ENCODE measurements at regions not wholly inside any gene's neighbourhood (a gene's known extent, or its start where the extent isn't known, plus 50 kb on each side); places are given as distances from the start of the nearest gene placed in this dataset.

GRCh38 chr4:32251926-32252325 lies 1531.8 kb downstream of the PCDH7 start:
- no peaks in the 10 kb centered on the region for H3K4me1 Mint-ChIP-seq
- DNase-seq (no peak), ATAC-seq (no peak)
- H3K9me3 Mint-ChIP-seq: peaks cover 0 to 17% of the 10 kb centered on the region in 2 donors
- H3K27me3 Mint-ChIP-seq: no peaks in the 10 kb centered on the region
- H3K4me3 Mint-ChIP-seq: no peak overlapping the region
- no peak overlapping the region for H3K27ac Mint-ChIP-seq

DNA sequence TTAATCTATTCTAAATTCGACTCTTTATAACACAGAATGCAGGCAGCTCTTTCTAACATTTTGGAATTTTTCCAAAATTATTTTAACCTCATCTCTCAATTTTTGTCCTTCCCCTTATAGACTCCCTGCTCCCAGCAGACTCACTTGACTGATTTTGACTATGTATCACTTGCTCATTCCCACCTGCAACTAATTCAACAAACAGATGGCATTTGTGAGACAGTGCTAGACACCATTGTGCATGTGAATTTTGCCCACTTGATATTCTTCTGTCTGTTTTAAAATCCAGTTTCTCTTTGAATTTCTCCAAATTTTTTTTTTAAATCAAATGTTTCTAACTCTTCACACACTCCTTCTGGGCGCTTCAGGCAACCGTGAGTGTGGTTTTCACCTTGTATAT lies 1534.0 kb downstream of the PCDH7 start:
- Mint-ChIP-seq H3K4me1 (no peaks in the 10 kb centered on the region), H3K9me3 (peaks cover 8 to 17% of the 10 kb centered on the region in 2 donors), H3K27ac (no peak overlapping the region), H3K4me3 (no peak overlapping the region), H3K27me3 (no peaks in the 10 kb centered on the region)
- DNase-seq: no peak
- ATAC-seq: no peak

- Mint-ChIP-seq H3K27me3 (no peaks in the 10 kb centered on the region), H3K27ac (no peak overlapping the region), H3K9me3 (peaks cover 5 to 8% of the 10 kb centered on the region in 2 donors), H3K4me1 (no peaks in the 10 kb centered on the region), H3K4me3 (no peak overlapping the region)
- DNase-seq (no peak), ATAC-seq (no peak)
Observed at GRCh38 chr4:32258986-32259385, 1538.8 kb downstream of the PCDH7 start.

- Mint-ChIP-seq H3K4me3 (no peak overlapping the region), H3K9me3 (peaks cover 8 to 9% of the 10 kb centered on the region in 2 donors), H3K4me1 (no peaks in the 10 kb centered on the region), H3K27me3 (no peaks in the 10 kb centered on the region), H3K27ac (no peak overlapping the region)
- ATAC-seq (no peak), DNase-seq (no peak)
Observed at GRCh38 chr4:32261196-32261595, 1541.0 kb downstream of the PCDH7 start.

DNA sequence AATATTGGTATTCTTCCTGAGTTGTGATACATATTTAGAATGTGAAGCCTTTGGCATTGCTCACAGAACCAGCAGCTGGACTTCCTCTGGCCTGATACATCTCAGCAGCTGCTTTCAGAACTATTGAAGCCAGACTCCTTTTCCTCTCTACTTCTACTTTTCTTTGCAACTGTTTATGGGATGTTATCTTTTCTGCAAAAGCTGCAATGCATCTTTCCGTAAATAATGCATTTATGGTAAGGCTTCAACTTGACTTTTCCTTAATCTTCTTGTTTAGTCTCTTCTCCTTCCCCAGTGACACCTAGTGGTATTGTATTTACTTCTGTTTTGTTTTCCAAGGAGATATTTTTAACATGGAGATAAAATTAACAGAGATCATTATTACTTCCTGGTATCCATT lies 1548.7 kb downstream of the PCDH7 start:
- H3K4me1 Mint-ChIP-seq: no peaks in the 10 kb centered on the region
- H3K27ac Mint-ChIP-seq: no peak overlapping the region
- DNase-seq: no peak
- no peak for ATAC-seq
- H3K9me3 Mint-ChIP-seq: peaks cover 16 to 18% of the 10 kb centered on the region in 2 donors
- no peaks in the 10 kb centered on the region for H3K27me3 Mint-ChIP-seq
- H3K4me3 Mint-ChIP-seq: no peak overlapping the region

DNA sequence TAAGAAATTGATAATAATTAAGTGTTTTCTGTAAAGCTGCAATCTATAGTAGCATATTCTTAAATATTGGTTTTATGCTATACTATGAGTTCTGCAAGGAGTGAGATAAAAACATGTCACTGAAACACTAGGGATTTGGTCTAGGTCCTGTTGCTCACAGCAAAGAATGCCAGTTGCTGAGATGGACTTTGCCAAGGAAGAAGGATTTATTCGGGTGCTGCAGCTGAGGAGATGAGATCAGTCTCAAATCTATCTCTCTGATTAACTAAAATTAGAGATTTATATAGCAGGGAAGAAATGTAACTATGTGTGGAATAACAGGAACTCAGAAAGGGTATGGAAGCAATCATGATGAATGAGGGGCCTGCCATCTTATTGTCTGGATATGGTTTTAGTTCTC lies 1569.9 kb downstream of the PCDH7 start:
- no peak overlapping the region for H3K27ac Mint-ChIP-seq
- peaks cover 0 to 6% of the 10 kb centered on the region in 2 donors for H3K9me3 Mint-ChIP-seq
- ATAC-seq (no peak), DNase-seq (no peak)
- H3K27me3 Mint-ChIP-seq: no peaks in the 10 kb centered on the region
- H3K4me3 Mint-ChIP-seq: no peak overlapping the region
- no peaks in the 10 kb centered on the region for H3K4me1 Mint-ChIP-seq

- Mint-ChIP-seq H3K4me1 (no peaks in the 10 kb centered on the region), H3K27me3 (no peaks in the 10 kb centered on the region), H3K4me3 (no peak overlapping the region), H3K9me3 (peaks cover 16 to 22% of the 10 kb centered on the region in 2 donors), H3K27ac (no peak overlapping the region)
- no peak for DNase-seq
- ATAC-seq: no peak
Observed at GRCh38 chr4:32318926-32319325, 1598.8 kb downstream of the PCDH7 start.

DNA sequence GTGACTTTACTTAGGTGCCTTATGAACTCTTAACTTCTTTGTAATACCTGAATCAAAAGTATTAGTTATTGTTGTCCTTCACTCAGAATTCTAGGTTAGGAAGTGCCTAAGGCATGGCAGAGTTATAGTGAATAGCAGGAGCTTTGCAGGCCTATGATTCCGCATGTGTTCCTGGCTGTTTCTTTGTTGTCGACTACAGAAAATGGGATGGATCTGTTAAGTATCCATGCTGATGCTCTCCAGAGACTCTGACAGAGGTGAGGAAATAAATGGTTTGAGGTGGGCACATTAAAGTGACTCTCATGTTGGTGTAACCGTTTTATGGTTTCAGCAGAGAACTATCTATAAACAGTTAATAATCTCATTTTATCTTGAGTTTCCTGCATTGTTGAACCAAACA lies 1601.3 kb downstream of the PCDH7 start:
- no peak overlapping the region for H3K4me3 Mint-ChIP-seq
- DNase-seq (no peak), ATAC-seq (no peak)
- no peaks in the 10 kb centered on the region for H3K27me3 Mint-ChIP-seq
- H3K9me3 Mint-ChIP-seq: peaks cover 27 to 44% of the 10 kb centered on the region in 2 donors
- H3K27ac Mint-ChIP-seq: no peak overlapping the region
- no peaks in the 10 kb centered on the region for H3K4me1 Mint-ChIP-seq

DNA sequence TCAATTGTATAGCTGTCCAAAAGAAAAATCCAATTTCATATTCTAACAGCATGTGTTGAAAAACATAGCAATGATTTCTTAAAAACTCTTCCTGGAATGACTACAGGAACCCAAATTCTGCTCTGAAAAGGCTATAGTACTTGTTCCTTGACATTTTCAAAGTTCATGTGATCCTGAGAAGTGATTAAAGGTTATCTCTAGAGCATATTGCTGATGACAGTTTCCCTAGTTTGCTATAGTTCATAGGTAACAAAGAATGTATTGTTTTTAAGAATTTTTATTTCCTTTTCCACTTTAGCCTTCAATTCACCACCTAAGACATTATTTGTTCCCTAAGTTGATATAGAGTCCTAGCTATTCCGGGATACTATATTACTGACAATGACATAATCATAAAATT lies 1614.6 kb downstream of the PCDH7 start:
- Mint-ChIP-seq H3K27ac (no peak overlapping the region), H3K4me1 (no peaks in the 10 kb centered on the region), H3K4me3 (no peak overlapping the region), H3K9me3 (peaks cover 7 to 8% of the 10 kb centered on the region in 2 donors), H3K27me3 (no peaks in the 10 kb centered on the region)
- no peak for ATAC-seq
- no peak for DNase-seq

- DNase-seq: no peak
- ATAC-seq: no peak
- Mint-ChIP-seq H3K4me3 (no peak overlapping the region), H3K9me3 (peaks cover 9 to 11% of the 10 kb centered on the region in 2 donors), H3K4me1 (no peaks in the 10 kb centered on the region), H3K27me3 (no peaks in the 10 kb centered on the region), H3K27ac (no peak overlapping the region)
Observed at GRCh38 chr4:32337403-32337802, 1617.2 kb downstream of the PCDH7 start.

DNA sequence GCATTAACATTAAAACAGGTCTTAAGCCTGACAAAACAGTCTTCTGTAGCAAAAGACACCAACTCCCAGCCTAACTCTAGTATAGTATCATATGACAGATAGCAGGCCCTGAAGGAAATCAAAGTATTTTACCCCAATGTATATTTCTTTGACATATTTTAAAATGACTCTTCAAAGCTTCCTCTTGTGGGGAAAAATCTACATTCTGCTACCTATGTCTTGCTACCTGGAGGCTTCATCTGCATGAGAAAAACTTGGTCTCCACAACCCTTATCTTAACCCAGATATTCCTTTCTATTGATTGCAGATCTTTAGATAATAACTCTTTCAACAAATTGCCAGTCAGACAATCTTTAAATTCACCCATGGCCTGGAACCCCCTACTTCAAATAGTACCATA lies 1620.4 kb downstream of the PCDH7 start:
- no peak overlapping the region for H3K4me3 Mint-ChIP-seq
- H3K4me1 Mint-ChIP-seq: no peaks in the 10 kb centered on the region
- H3K27ac Mint-ChIP-seq: no peak overlapping the region
- ATAC-seq (no peak), DNase-seq (no peak)
- H3K9me3 Mint-ChIP-seq: peaks cover 9 to 13% of the 10 kb centered on the region in 2 donors
- no peaks in the 10 kb centered on the region for H3K27me3 Mint-ChIP-seq

GRCh38 chr4:32341342-32341741 lies 1621.2 kb downstream of the PCDH7 start:
- DNase-seq (no peak), ATAC-seq (no peak)
- H3K27me3 Mint-ChIP-seq: no peaks in the 10 kb centered on the region
- H3K4me3 Mint-ChIP-seq: no peak overlapping the region
- no peak overlapping the region for H3K27ac Mint-ChIP-seq
- no peaks in the 10 kb centered on the region for H3K4me1 Mint-ChIP-seq
- H3K9me3 Mint-ChIP-seq: peaks cover 9 to 16% of the 10 kb centered on the region in 2 donors

- no peak for ATAC-seq
- Mint-ChIP-seq H3K9me3 (peaks cover 9 to 16% of the 10 kb centered on the region in 2 donors), H3K4me1 (no peaks in the 10 kb centered on the region), H3K27me3 (no peaks in the 10 kb centered on the region), H3K4me3 (no peak overlapping the region), H3K27ac (no peak overlapping the region)
- no peak for DNase-seq
Observed at GRCh38 chr4:32342054-32342453, 1621.9 kb downstream of the PCDH7 start.

GRCh38 chr4:32349026-32349425 lies 1628.9 kb downstream of the PCDH7 start:
- H3K4me1 Mint-ChIP-seq: no peaks in the 10 kb centered on the region
- no peak overlapping the region for H3K27ac Mint-ChIP-seq
- no peak for ATAC-seq
- no peak for DNase-seq
- no peaks in the 10 kb centered on the region for H3K27me3 Mint-ChIP-seq
- H3K4me3 Mint-ChIP-seq: no peak overlapping the region
- peaks cover 7 to 9% of the 10 kb centered on the region in 2 donors for H3K9me3 Mint-ChIP-seq

DNA sequence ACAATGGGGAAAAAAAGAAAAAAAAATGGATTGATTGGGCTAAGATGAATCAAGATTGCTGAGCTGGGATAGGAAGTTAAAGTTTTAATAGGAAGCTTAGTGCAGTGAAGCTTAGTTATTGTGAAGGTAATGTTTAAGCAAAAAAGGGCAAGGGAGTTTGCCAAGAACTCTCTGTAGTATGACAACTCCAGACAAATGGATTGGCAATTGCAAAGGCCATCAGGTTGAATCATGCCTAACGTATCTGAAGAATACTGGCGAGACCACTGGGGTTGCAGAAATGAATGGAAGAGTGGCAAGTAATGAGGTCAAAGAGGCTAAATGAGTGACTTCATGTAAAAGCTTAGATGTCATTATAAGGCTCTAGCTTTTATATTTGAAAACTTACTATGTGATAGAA lies 1654.0 kb downstream of the PCDH7 start:
- ATAC-seq: no peak
- Mint-ChIP-seq H3K4me1 (no peaks in the 10 kb centered on the region), H3K9me3 (peaks cover 9 to 12% of the 10 kb centered on the region in 2 donors), H3K27ac (no peak overlapping the region), H3K27me3 (no peaks in the 10 kb centered on the region), H3K4me3 (no peak overlapping the region)
- no peak for DNase-seq

GRCh38 chr4:32393806-32394205 lies 1673.6 kb downstream of the PCDH7 start:
- no peaks in the 10 kb centered on the region for H3K9me3 Mint-ChIP-seq
- no peak overlapping the region for H3K4me3 Mint-ChIP-seq
- ATAC-seq: no peak
- no peaks in the 10 kb centered on the region for H3K27me3 Mint-ChIP-seq
- H3K27ac Mint-ChIP-seq: no peak overlapping the region
- no peaks in the 10 kb centered on the region for H3K4me1 Mint-ChIP-seq
- no peak for DNase-seq

DNA sequence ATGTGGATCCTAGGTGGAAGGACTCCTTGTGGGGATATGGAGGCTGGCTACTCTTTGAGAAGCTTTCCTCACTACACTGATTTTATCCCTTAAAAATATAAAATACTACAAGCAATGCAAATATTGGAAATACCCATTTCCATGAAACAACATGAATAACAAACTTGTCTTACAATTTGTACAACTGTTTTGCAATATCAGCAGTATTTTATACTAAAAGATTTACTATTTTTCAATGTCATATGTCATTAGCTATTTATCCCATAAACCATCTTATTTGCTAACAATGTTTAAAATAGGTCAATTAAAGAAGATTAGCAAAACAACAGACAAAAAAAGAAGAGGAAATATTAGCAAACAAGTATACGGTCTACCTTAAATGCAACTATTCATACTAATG lies 1674.1 kb downstream of the PCDH7 start:
- Mint-ChIP-seq H3K4me1 (no peaks in the 10 kb centered on the region), H3K27me3 (no peaks in the 10 kb centered on the region), H3K9me3 (no peaks in the 10 kb centered on the region), H3K27ac (no peak overlapping the region), H3K4me3 (no peak overlapping the region)
- DNase-seq (no peak), ATAC-seq (no peak)

Measured in stimulated activated naive CD8-positive, alpha-beta T cell treated with anti-CD3 and anti-CD28 coated beads, Interleukin-15, amount 100 ng/mL, for 72 hours (primary cell).